IPS-NIHi7 (cell line): ENCODE measurements at regions not wholly inside any gene's neighbourhood (a gene's known extent, or its start where the extent isn't known, plus 50 kb on each side); places are given as distances from the start of the nearest gene placed in this dataset.
"Not testable (repeated sequence)": the region's sequence is repeated elsewhere in the genome, so short reads cannot be mapped to it uniquely, and the experiment has no call there.

Source experiments
- DNase-seq: peaks from one replicate; pipeline ENCODE4 v3.0.0; 2012; ENCODE audit warnings: mixed read lengths; ENCODE audit errors: extremely low spot score

DNA sequence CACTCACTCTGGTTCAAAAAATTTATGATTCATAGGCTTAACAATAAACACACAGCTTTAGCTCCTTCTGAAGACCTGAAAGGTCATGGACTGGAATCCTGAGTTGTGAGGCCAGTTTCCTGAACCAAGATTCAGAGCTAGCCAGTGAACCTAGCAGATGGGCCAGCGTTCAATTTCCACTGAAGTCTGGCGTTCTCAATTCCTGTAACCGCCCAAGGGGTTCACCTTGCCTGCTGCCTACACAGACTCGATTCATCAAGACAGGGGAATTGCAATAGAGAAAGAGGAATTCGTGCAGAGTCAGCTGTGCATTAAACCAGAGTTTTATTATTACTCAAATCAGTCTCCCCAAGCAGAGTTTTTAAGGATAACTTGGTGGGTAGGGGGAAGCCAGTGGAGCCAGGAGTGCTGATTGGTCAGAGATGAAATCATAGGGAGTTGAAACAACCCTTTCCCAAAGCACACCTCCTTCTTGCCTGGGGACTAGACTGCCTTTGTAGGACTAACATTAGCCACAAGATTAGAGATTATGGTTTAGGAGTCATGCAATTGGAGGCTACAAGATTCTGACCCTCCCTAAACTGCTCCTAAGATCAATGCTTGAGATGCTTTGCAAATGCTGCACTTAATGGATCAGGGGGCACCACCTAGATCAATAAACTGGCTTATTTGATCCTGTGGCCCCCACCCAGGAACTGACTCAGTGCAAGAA, 117.5 kb upstream of the SHB start:
- DNase-seq = no peak

DNA sequence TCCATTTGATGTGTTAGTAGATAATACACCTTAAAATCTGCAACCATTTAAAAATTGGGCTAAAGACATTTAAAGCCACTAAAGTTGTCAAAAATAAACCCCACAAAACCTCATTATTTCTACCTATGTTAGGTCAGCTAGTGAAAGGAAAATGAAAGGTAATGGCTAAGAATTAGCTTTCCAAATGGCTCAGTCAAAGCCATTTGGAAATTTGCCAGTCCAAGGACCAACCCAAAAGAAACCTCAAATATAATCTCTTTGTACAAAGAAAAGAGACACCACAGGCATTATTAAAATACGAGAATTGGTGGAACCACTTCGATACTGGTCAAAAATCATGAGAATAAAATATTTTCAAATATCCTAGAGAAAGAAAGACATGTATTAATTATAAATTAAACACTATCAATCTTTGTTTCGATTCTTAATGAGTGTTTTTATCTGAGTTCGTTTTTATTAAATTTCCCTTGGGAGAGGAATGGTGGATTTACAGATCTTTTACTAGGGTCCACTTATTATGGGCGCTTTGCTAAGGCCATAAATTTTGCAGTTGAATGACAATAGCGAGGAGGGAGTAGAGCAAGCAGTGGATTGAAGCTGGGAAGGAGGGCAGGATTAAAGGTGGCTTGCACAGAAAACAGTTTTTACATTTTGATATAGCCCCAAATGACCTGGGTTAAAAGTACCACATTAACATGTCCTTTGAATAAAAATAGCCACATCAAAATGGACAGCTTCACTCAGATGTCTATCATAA, 116.8 kb upstream of the SHB start:
- DNase-seq = no peak

DNA sequence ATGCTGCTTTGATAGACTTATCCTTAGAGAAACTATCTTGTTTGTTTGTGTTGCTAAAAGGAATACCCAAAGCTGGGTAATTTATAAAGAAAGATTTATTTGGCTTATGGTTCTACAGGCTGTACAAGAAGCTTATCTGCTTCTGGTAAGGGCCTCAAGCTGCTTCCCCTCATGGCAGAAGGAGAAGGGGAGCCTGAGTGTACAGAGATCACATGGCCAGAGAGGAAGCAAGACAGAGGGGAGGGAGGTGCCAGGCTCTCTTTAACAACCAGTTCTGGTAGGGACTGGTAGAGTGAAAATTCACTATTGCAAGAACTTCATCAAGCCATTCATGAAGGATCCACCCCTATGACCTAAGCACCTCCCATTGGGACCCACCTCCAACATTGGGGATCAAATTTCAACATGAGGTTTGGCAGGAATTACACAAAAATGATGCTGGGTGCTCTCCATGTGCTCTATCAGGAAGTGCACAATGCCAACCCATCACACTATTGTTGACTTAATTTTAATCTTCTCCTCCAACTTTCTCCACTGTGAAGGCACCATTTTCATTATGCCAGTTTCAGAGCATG, 115.1 kb upstream of the SHB start:
- DNase-seq = no peak

DNA sequence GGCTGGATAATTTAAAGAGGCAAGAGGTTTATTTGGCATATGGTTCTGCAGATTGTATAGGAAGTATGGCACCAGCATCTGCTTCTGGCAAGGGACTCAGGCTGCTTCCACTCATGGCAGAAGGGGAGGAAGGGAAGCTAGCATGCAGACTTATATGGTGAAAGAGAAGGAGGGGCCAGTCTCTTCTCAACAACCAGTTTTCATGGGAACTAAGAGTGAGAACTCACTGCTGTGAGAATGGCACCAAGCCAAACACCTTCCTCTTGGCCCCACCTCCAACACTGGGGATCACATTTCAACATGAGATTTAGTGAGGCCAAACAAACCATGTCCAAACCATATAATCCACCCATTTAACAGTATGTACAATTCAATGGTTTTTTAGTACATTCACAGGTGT, 113.3 kb upstream of the SHB start:
- DNase-seq = no peak

DNA sequence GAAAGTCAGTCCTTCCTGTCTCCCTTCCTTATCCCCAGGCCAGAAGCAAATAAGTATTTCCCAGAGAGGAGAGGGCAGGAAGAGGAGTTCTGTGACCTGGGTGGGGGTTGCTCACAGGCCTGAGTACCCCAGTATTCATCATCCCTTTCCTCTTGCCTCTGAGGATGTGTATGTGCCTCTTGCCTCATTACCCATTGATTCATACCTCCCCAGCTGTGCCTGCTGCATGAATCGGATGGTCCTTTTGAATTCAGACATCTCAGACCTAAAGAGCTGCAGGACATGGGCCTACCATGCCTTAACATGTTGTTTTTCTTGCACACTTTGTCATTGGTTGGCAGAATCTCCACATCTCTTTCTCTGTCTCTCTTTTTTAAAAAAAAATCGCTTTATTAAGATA, 112.8 kb upstream of the SHB start:
- no peak for DNase-seq

DNA sequence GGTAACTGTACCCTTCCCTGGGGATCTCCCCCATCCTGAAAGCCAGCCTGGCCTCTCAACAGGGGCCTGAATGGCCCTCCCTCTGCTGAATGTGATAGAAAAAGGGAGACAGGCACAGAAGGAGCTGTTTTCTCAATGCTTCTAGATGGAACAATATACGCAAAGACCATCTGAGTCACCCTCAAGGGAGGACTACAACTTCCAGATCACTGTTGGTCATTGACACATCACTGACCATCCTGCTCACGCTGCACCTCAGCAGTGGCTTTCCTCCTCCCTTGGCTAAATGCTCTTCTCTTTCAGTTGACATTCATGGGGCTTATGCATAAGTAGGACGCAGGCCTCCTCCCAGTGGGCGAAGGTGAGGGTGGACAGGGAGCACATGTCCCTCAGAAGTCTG, 112.2 kb upstream of the SHB start:
- no peak for DNase-seq

DNA sequence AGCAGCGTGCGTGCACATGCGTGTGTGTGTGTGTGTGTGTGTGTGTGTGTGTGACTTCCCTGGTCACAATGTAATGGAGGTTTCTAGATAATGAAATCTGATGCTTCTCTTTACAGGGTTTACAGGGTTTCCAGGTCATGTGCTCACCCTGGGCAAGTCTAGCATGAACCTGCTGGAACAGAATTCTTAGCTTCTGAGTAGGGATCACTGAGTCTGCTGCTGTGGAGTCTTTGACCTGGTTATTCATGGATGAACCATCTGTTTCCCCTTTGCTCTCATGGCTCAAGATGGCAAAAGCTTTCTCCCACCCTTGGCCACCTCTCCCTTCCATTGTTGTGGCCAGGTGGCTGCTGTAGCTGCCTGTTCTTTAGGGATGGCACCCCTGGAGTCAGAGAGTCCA, 111.6 kb upstream of the SHB start:
- no peak for DNase-seq

DNA sequence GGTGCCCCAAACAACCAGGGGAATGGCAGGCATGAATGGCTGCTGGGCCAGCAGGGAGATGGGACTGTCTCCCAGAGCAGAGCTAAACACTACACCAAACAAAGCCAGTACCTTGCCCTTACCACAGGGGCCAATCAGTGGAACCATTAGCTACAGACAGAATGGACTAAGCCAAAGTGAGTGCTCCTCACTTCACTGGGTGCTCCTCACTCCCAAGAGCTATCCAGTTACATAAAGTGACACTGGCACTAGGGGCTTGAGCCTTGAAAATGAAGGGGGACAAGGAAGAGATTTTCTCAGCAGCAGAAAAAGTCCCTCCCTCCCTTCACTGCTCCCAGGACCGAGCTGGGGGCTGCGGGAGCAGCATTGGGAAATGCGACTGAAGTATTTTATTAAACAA, 110.9 kb upstream of the SHB start:
- no peak for DNase-seq

DNA sequence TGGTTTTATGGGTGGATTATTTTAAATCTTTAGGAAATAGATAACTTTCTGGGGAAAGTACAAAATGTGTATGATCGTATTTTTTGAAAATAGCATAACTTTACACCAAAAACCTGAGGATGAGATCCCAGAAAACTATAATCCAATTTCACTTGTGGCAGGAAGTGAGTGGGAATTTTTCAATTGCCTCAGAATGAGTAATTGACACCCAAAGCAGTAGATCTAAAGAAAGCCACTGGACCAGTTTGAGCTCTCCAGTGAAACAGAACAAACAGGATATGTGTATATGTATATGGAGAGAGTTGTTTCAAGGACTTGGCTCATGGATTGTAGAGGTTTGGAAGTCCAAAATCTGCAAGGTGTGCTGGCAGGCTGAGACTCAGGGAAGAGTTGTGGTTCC, 109.2 kb upstream of the SHB start:
- no peak for DNase-seq

DNA sequence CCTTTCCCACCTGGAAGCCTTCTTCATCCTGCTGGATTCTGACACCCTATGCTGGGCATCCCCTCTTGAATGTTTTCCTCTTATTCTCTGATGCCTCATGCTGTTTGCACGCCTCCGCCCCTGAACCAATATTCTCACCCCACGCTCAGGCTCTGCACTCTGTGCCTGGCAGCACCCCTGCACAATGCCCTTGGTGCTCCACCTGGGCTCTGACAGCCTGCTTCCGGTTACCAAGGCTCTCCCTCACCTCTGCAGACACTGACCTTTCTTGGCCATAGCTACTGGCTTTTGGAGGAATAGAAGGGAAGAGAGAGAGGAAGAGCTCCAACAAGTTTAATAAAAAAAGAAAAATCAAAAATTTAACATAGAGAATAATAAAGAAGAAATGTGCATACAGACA, 108.7 kb upstream of the SHB start:
- DNase-seq = no peak

DNA sequence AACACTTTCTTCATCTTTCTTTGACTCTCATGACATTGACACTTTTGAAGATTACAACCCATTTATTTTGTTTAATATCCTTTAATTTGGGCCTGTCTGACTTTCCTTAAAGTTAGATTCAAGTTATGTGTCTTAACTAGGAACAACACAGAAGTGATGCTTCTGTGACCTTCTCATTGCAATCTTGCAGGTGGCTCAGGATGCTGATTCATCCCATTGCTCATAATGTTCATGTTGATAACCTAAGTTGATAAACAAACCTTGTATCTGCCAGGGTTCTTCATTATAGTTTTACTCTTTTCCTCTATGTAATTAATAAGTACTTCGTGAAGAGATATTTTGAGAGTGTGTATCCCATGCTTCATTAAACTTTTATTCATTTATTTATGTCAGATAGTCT, 107.2 kb upstream of the SHB start:
- no peak for DNase-seq

DNA sequence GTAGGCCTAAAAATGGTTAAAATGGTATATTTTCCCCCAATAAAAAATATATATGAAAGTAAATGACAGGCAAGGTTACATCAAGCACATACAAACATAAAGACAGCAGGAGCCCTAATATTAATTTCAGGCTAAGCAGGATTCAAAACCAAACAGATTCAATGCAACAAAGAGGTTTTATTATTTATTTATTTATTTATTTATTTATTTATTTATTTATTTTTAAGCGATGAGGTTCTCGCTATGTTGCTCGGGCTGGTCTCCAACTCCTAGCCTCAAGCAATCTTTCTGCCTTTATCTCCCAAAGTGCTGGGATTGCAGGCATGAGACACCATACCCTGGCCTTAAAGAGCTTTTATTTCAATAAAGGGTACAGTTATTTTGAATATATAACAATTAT, 106.4 kb upstream of the SHB start:
- no peak for DNase-seq

DNA sequence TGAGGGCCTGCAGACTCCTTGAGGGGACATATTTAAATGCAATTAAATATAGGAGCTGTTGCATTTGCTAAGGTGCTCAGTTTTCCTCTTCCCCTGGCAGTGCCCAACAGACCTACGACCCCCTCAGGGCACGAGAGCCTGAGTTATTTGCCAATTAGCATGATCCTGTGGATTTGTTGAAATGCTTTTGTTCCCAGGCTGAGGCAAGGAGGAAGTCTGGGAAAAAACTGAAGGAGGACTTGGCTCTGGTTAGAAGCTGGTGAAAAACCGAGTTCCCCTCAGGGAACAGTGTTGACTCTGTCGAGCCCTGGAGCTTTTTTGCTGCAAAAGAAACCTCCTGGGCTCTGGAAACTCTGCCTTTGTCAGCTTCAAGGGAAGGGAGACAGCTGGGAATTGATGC, 103.6 kb upstream of the SHB start:
- peak; percentile 52 for DNase-seq

DNA sequence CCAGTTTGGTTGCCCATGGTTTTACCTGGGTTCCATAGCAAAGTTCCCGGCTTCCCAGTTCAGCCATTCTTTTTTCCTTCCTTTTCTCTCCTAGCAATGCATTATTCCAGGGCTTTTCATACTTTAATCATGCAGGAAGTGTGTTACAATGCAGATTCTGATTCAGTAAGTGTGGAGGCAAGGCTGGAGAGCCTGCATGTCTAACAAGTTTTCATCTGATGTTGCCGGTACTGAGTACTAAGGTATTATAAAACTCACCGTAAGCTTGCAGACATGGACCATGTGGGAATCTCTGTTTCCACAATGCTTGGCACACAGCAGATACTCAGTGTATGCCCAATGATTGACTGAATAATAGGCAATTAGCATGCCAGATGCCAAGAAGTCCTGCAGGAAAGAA, 102.9 kb upstream of the SHB start:
- DNase-seq = no peak

DNA sequence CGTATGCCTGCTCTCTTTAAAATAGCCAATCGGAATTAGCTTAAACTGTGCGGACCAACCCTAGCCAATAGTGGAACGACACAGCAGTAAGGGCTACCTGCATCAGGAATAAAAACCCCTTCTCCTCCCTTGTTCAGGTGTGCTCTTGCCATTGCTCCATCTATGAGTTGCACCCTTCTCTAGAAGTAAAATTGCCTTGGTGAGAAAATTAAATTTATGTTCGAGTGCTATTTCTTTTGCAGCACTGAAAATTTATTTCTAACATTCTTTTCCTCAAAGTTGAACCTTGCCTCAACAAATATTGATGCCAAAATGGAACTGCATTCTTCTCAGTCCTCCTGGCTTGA, 102.5 kb upstream of the SHB start:
- no peak for DNase-seq

DNA sequence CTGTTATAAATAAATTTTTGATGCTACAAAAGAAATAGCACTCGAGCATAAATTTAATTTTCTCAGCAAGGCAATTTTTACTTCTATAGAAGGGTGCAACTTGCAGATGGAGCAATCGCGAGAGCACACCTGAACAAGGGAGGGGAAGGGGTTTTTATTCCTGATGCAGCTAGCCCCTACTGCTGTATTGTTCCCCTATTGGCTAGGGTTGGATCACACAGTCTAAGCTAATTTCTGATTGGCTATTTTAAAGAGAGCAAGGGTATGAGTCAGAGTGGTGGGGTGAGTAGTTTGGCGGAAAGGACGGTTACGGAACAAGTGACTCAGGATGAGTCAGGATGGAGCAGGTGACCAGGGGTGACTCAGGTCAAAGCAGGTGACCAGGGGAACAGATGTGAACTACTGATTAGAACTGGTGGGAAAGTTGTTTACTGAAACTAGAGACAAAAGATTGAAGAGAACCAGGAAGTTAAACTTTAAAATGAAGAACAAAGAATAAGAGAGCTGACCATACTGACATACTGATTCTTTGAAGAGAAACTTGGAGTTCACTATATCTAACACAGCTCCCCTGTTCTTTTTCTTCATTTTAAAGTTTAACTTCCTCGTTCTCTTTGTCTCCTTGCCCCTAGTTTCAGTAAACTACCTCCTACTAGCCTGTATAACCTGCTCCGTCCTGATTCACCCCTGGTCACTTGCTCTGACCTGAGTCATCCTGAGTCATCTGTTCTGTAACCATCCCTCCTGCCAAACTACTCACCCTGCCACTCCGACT, 101.9 kb upstream of the SHB start:
- DNase-seq = not testable (repeated sequence)

DNA sequence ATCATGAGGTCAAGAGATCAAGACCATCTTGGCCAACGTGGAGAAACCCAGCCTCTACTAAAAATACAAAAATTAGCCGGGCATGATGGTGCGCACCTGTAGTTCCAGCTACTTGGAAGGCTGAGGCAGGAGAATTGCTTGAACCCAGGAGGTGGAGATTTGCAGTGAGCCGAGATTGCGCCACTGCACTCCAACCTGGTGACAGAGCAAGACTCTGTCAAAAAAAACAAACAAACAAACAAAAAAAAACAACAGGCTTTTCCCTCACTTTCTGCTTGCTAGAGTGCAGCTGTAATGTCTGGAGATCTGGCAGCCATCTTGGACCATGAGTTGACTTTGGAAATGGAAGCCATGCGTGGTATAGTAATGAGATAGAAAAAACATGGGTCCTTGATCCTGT, 101.1 kb upstream of the SHB start:
- not testable (repeated sequence) for DNase-seq

DNA sequence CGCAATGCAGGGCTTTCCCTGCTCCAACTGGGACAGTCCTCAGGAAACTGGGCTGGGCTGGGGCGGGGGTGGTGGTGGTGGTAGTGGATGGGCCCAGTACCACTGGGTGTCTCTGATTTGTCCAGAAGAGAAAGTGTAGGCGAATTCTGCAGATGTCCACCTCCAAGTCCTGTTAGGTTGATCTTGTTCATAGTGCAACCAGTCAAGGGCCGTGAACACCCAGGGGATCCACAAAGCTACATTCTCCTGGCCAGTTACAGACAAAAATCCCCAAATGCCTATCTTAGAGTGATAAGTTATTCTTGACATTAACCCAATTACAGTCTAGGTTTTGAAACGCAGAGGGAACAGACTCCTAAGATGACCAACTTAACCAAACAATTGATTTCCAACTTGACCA, 97.5 kb upstream of the SHB start:
- DNase-seq = no peak

DNA sequence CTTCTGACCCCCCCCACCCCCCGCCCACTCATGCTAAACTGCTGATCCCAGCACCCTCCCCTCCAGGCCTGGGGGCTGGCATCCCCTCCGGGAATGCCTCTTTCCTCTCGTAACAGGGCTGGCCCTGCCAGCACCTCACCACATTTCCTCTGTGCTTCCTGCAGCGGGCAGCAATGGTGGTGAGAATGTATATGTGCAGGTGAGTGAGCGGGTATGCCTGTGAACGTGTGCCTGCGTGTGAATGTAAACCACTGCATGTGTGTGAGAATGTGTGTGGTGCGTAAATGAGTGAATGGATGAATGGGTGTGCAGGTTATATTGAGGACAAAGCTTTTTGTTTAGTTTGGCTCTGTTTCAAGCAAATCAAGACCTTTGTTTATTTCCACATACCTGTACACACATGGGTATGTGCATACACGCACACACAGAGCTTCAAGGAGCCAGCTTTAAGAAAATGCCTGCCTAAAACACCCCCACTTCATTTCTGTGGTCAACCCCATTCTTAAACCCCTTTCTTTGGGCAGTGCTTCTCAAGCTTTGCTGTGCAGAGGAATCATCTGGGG, 95.7 kb upstream of the SHB start:
- no peak for DNase-seq

DNA sequence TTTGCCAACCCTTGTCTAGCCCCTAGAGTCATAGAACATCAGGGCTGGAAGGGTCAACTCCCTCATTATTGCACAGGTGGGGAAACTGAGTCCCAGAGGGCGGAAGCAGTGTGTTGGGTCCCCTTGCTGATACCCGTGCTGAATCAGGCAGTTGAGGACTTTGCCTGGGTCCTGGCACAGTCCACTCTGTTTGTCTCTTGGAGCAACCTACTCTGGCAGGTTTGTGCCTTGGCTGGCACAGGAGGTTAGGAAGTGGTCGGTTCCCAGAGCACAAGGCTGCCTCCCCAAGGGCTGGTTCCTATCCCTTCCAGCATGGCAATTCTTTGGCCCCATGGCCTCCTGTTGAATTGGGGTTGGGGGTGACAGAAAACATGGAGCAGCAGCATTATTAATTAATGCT, 94.5 kb upstream of the SHB start:
- no peak for DNase-seq

DNA sequence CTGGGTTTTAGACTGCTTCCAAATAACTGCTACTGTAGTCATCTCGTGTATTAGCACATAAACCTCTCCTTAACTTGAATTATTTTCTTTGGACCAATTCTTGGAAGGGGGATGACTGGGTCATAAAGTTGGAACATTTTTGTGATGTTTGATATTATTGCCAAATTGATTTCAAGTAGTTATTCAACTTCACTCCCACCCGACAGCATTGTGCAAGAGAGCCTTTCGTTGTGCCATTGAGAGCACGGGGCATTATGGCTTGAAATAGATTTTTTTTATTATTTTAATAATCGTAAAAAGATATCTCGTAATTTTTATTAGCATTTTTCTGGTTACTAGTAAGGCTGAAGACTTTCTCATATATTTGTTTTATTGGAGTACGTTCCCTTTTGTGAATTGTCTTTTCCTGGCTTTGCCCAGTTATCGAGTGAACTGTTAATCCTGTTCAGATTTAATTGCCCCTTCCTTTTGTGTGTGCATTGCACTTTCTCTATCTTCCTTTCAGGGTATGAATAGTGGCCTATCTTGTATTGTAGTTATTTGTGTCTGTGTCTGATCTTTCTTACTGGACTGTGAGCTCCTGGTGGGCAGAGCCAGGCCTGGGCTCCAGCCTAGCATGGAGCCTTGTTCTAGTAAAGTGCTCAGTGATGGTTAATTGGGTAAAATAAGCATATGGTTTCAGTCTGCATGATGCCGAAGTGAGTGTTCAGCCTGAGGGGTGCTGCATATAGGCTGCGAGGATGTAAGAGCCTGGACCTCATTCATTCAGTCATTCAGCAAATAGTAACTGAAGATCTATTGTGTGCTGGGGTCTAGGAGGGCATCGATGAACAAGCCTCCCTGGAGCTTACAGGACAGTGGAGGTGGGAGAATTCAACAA, 93.5 kb upstream of the SHB start:
- DNase-seq = no peak
